HL-60 (cell line): ENCODE measurements at regions not wholly inside any gene's neighbourhood (a gene's known extent, or its start where the extent isn't known, plus 50 kb on each side); places are given as distances from the start of the nearest gene placed in this dataset.

ENCODE experiments used
- CTCF ChIP-seq: IDR thresholded peaks from one replicate; pipeline ENCODE4 v1.5.1; 2011; ENCODE audit warnings: low read length, control low read depth, inconsistent platforms; ENCODE audit not compliant: insufficient read depth
- SPI1 ChIP-seq: IDR thresholded peaks from 2 replicates; pipeline ENCODE4 v1.6.1; 2012; ENCODE audit warnings: low read depth, mild to moderate bottlenecking, borderline replicate concordance
- TF ChIP-seq, protein P1 (sequence below): IDR thresholded peaks from 2 replicates; pipeline ENCODE4 v1.6.1; 2012; ENCODE audit warnings: low read depth; ENCODE audit not compliant: insufficient replicate concordance

- no peak for TF ChIP-seq CTCF
- no peak for TF ChIP-seq SPI1
- TF ChIP-seq, protein P1, sequence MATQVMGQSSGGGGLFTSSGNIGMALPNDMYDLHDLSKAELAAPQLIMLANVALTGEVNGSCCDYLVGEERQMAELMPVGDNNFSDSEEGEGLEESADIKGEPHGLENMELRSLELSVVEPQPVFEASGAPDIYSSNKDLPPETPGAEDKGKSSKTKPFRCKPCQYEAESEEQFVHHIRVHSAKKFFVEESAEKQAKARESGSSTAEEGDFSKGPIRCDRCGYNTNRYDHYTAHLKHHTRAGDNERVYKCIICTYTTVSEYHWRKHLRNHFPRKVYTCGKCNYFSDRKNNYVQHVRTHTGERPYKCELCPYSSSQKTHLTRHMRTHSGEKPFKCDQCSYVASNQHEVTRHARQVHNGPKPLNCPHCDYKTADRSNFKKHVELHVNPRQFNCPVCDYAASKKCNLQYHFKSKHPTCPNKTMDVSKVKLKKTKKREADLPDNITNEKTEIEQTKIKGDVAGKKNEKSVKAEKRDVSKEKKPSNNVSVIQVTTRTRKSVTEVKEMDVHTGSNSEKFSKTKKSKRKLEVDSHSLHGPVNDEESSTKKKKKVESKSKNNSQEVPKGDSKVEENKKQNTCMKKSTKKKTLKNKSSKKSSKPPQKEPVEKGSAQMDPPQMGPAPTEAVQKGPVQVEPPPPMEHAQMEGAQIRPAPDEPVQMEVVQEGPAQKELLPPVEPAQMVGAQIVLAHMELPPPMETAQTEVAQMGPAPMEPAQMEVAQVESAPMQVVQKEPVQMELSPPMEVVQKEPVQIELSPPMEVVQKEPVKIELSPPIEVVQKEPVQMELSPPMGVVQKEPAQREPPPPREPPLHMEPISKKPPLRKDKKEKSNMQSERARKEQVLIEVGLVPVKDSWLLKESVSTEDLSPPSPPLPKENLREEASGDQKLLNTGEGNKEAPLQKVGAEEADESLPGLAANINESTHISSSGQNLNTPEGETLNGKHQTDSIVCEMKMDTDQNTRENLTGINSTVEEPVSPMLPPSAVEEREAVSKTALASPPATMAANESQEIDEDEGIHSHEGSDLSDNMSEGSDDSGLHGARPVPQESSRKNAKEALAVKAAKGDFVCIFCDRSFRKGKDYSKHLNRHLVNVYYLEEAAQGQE, result no peak
These were observed 256.9 kb upstream of the DUSP10 start for GRCh38 chr1:221998781-221999180.
